ENCODE measurements at regions not wholly inside any gene's neighbourhood (a gene's known extent, or its start where the extent isn't known, plus 50 kb on each side); places are given as distances from the start of the nearest gene placed in this dataset.

DNA sequence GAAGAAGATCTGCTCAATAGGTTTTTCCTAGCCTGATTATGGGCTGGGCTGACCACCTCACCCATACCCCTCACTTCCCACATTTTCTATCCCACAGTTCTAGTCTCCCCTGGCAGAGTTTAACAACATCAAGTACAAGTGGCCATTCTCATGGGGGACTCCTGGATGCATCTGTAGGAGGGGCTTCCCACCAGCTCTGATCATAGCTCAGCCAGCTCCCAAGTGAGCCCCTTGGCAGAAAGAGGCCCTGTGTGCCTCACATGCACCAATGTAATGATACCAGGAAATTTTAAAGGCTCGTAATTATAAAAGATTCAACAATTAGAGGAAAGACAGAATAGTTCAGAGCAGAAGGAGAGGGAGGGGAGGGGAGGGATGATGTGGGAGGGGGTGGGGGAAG lies 144.2 kb upstream of the SYT13 start:
- TF ChIP-seq, protein P1, sequence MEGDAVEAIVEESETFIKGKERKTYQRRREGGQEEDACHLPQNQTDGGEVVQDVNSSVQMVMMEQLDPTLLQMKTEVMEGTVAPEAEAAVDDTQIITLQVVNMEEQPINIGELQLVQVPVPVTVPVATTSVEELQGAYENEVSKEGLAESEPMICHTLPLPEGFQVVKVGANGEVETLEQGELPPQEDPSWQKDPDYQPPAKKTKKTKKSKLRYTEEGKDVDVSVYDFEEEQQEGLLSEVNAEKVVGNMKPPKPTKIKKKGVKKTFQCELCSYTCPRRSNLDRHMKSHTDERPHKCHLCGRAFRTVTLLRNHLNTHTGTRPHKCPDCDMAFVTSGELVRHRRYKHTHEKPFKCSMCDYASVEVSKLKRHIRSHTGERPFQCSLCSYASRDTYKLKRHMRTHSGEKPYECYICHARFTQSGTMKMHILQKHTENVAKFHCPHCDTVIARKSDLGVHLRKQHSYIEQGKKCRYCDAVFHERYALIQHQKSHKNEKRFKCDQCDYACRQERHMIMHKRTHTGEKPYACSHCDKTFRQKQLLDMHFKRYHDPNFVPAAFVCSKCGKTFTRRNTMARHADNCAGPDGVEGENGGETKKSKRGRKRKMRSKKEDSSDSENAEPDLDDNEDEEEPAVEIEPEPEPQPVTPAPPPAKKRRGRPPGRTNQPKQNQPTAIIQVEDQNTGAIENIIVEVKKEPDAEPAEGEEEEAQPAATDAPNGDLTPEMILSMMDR (IDR thresholded peaks at IDR 0.05; ENCODE audit: control insufficient read depth, insufficient read depth, low read depth, low read length, missing control alignments): no peak
- H3K4me3 ChIP-seq (ENCODE audit: control insufficient read depth, low read depth, low read length): no peak overlapping the region
- DNase-seq (ENCODE audit: low read depth): no peak

GRCh38 chr11:45429719-45430118 lies 143.6 kb upstream of the SYT13 start:
- no peak overlapping the region for H3K4me3 ChIP-seq (ENCODE audit: control insufficient read depth, low read depth, low read length)
- TF ChIP-seq, protein P1 (IDR thresholded peaks at IDR 0.05; ENCODE audit: control insufficient read depth, insufficient read depth, low read depth, low read length, missing control alignments): no peak
- DNase-seq (ENCODE audit: low read depth): no peak

DNA sequence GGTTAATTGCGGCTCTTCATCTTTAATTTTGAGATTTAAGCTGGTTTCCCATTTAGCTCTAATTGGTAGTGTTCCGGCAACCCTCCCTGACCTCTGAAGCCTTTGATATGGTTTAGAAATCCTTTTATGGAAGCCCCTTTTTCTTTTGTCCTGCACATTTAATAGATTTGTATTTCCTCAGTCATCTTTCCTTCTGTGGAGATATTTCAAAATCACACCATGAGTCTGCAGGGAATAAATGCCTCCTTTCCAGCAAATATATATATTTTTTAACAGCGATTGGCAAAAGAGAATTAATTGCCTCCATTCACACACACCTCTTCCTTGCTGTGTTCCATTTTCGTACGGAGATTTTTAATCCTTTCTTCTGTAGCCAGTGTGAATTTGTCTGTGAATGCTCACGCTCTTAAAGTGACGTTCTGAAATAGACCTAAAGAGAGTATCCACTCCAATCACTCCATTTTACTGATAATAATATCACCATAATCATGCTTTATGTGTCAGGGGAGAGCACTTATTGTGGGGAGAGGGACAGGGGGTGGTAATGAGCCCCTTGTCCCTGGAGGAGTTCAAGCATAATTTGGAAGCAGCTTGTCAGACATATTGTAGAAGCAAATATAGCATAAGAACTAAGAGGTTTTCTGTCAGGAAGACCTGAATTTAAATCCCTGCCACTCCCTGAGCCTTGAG lies 142.5 kb upstream of the SYT13 start:
- H3K4me3 ChIP-seq (ENCODE audit: control insufficient read depth, low read depth, low read length): no peak overlapping the region
- no peak for DNase-seq (ENCODE audit: low read depth)
- TF ChIP-seq, protein P1 (IDR thresholded peaks at IDR 0.05; ENCODE audit: control insufficient read depth, insufficient read depth, low read depth, low read length, missing control alignments): no peak

GRCh38 chr11:45428116-45428515 lies 142.0 kb upstream of the SYT13 start:
- no peak for DNase-seq (ENCODE audit: low read depth)
- no peak overlapping the region for H3K4me3 ChIP-seq (ENCODE audit: control insufficient read depth, low read depth, low read length)
- TF ChIP-seq, protein P1 (IDR thresholded peaks at IDR 0.05; ENCODE audit: control insufficient read depth, insufficient read depth, low read depth, low read length, missing control alignments): no peak

- H3K4me3 ChIP-seq (ENCODE audit: control insufficient read depth, low read depth, low read length): no peak overlapping the region
- DNase-seq (ENCODE audit: low read depth): no peak
- TF ChIP-seq, protein P1 (IDR thresholded peaks at IDR 0.05; ENCODE audit: control insufficient read depth, insufficient read depth, low read depth, low read length, missing control alignments): no peak
These were observed 138.5 kb upstream of the SYT13 start for GRCh38 chr11:45424411-45425180.

- no peak for DNase-seq (ENCODE audit: low read depth)
- TF ChIP-seq, protein P1 (IDR thresholded peaks at IDR 0.05; ENCODE audit: control insufficient read depth, insufficient read depth, low read depth, low read length, missing control alignments): no peak
- H3K4me3 ChIP-seq (ENCODE audit: control insufficient read depth, low read depth, low read length): no peak overlapping the region
These were observed 137.5 kb upstream of the SYT13 start for GRCh38 chr11:45423475-45424120.

Data from AG09309 (cell line).